ENCODE measurements at regions not wholly inside any gene's neighbourhood (a gene's known extent, or its start where the extent isn't known, plus 50 kb on each side); places are given as distances from the start of the nearest gene placed in this dataset.
A peak's percentile ranks its signal among the peaks of the same experiment; 100 is the strongest.

DNA sequence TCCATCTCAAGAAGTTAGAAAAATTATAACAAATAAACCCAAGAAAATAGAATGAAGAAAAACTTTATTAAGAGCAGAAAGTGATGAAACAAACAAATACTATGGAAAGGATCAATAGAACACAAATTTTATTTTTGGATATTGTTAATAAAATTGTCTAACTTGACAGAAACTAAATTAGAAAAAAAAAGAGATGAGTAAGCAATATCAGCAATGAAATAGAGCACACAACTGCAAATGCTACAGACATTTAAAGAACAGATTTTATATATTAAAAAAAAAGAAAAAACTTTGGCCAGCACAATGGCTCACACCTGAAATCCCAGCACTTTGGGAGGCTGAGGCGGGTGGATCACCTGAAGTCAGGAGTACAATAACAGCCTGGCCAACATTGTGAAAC lies 628.0 kb downstream of the EPHA7 start:
- DNase-seq: no peak

DNA sequence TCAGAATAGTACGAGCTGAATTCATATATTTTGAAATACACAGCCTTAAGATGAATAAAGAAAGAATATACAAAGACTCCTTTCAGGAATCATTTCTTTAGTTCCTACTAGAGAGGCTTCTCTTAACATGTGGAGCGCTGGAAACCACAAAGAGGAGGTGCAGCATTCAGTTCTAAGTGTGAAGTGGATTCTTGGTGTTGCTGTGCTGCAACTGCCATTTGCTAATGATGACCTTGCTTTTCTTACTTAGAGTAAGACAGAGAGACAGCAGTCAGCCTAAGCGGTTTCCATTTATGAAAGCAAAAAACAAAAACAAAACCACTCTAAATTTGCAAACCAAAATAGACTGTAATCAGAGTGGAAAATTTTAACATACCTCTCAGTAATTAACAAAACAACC lies 629.0 kb downstream of the EPHA7 start:
- peak; percentile 50 for DNase-seq

DNA sequence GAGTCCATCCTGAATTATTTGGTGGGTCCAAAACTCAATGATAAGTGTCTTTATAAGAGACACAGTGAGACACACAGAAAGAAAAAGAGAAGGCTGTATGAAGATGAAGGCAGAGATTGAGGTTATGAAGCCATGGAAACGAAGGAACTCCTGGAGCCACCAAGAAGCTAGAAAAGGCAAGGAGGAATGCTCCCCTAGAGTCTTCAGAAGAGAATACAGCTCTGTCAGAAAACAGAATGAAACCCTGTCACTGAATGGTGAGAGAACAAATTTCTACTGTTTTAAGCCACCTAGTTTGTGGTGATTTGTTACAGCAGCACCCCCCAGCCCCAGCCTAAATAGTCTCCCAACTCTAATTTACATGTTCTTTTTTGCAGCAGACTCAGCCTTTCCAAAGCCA lies 635.1 kb downstream of the EPHA7 start:
- no peak for DNase-seq

DNA sequence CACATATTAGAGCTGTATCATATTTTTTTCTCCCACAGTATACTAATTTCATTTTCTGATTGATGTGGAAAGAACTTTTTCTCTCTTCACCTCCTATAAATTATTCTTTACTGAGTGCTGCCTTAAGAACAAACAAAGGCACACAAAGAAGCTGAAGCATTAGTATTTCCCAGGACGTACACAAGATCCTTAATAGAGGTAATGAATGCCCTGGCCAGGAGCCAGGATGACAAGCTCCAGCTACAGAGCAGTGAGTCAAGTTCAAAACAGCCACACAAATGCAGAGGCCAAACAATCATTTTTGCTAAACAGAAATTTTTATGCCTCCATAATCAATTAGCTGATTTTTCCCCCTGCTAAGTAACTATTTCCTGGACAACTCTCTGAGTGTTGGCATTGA lies 639.6 kb downstream of the EPHA7 start:
- DNase-seq: peak; percentile 49

DNA sequence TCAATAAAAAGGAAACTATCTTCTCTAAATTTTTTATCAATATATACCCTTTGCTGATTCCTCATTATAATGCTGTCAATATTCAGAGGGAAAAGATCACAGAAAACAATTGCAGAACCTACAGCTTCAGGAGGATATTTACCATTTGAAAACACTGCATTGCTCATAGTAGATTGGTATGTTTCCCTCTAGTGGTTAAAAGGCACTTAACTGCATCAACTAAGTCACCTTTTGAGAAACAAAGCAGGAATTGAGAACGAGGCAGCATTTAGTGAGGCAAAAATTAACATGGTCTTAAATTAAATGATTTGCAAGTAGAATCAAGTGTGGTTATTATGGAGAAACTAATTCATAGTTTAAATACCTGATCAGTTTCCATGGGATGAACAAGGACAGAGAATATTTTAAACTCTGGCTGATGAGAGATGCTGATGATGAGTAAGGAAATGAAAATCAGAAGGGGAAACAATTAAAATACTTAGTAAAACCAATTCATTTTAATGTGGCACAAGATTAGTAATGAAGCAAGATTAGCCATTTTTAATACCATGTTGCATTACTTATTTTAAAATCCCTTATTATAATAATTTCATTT lies 642.1 kb downstream of the EPHA7 start:
- no peak for DNase-seq

DNA sequence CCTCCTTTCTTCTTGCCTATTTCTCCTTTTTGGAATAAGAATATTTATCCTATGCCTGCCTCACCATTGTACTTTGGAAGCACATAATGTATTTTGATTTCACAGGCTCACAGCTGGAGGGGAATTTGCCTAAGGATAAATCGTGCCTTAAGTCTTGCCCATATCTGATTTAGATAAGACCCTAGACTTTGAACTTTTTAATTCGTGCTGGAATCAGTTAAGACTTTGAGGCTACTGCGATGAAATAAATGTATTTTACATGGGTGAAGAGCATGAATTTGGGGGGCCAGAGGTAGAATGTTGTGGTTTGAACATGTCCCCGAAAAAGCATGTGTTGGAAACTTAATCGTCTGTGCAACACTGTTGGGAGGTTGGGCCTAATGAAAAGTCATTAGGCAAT lies 648.8 kb downstream of the EPHA7 start:
- no peak for DNase-seq

DNA sequence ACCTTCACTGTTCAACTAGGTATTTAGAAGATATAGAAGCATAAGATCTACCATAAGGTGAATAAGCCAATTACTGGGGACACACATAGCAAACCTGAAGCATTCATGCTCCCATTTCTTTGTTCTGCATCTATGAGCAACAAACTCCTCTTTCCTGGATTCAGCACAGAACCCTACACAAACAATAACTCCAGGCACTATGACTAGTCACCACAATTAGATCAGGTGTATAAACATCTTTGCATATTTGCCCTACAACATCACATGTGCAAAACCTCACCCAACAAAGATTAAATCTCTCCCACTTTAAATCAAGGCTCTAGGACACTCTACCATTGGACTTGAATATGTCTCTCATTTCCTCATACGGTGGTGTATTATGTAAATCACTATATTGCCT lies 652.3 kb downstream of the EPHA7 start:
- DNase-seq: no peak

DNA sequence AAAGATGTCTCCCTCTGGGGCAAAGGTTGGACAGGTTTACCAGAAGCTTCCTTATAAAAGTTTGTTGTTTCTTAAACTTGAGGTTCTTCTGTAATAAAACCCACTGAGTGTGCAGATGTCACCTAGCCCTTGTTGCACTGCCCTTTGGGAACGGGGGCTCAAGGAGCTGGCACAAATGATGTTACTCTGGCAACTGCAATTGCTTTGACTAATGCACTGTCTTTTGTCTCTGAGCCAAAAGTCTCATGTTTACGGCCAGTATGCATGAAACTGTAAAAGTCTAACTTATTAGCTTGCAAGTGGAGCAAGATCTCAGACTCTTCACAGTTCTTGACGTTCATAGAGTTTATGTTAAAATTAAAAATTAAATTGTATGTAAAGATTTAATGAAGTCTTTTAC lies 655.7 kb downstream of the EPHA7 start:
- DNase-seq: no peak

DNA sequence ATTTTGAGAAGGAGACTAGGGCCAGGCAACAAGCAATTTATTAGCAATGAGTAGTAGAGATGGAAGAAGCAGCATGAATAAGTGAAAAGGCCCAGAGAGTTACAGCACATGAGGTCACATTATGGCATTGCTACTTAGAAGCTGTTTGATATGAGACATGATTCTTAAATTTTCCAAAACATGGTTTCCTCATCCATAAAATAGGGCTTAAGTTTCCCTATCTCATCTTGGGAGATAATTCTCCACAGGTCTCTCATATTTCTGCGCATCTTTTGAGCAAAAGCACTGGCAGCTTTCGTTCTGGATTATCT lies 656.1 kb downstream of the EPHA7 start:
- no peak for DNase-seq

DNA sequence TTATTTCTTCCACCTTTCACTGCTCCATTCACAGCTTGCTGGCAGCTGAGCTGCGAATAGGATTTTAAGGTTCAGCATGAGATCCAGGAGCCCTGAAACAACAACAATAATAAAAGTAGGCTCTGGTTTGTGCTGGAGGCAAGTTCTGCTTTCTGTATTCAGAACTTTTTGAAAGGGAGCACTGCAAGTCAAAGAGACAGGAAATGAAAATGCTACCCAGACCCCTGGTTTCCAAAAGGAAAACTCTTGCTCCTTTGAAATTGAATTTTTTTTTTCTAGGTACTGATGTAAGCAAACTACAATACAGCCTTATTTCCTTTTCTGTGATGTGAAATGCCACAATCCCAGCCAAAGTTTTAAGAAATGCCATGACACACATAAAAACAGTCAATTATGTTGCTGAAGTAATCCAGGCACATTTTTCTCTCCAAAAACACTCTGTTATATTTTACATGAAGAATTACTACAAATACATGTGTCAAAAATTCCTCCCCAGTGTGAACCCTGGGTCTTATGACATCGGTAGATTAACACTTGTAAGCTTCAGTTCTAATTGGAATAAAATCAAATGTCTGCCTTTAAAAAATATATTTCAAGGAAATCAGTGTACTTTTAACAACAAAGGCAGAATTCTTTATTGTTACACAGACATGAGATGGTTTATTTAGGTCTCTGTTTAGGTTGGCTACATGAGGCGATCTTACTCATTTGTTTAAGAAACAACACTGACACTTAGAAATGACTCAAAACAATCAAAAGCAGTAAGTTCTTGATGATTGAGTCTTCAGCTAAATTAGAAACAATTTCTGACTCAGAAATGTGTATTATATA lies 656.7 kb downstream of the EPHA7 start:
- no peak for DNase-seq

DNA sequence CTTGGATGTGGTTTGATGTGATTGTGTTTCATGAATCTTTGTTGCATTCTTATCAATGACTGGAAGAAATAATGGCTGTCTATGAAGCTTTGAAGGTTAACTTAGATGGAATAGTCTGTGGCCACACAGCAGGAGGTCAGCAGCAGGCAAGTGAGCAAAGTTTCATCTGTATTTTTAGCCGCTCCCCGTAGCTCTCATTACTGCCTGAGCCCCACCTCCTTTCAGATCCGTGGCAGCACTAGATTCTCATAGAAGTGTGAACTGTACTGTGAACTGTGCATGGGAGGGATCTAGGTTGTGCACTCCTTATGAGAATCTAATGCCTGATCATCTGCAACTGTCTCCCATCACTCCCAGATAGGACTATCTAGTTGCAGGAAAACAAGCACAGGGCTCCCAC lies 660.2 kb downstream of the EPHA7 start:
- no peak for DNase-seq

DNA sequence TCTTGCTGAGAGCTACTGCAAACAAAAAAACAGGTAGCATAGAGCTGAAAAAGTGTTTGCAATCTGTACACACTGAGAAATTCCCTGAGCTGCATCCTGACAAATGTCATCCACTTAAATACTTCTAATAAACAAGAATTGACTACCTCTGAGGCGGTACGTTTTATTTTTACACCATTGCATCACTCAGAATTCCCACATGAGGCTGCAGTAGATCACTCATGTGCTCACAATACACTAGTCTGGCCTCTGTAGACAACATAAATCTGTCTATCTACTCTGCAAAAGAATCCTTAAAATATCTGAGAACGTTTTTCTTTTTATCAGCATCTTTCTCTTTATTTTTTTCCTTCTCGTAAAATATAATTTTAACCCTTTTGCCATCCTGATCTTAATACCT lies 661.4 kb downstream of the EPHA7 start:
- DNase-seq: no peak

DNA sequence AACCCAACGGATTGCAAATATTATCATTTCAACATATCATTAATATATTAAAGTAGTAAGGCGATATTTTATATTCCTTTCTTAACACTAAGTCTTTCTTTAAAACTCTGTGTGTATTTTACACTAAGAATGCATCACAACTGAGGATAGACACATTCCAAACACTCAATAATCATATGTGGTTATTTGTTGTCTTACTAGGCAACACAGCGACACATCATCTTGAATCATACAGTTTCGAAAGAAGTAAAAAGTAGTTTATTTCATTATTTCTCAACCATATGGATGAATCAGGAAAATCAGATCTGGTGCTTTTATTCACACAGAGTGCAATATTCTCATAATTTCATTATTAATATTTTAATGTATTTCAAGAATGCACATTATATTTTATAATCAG lies 662.4 kb downstream of the EPHA7 start:
- no peak for DNase-seq

DNA sequence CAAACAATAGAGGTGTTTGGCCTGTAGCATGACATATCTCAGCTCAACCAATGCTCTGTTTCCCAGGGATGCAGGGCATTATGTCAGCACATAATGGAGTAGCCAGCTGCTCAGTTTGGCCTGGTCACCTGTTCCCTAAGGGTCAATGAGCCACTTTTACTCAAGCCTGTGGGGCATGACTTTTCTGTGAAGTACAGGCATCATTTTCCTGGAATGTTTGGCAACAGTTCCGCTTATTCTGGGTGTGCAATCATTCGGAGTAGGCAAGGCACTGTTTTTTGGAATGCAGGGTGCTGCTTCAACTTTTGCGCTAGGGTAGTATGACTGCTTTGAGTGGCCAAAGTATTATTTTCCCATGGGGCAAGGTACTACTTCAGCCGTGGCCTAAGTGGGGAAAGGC lies 665.4 kb downstream of the EPHA7 start:
- no peak for DNase-seq

DNA sequence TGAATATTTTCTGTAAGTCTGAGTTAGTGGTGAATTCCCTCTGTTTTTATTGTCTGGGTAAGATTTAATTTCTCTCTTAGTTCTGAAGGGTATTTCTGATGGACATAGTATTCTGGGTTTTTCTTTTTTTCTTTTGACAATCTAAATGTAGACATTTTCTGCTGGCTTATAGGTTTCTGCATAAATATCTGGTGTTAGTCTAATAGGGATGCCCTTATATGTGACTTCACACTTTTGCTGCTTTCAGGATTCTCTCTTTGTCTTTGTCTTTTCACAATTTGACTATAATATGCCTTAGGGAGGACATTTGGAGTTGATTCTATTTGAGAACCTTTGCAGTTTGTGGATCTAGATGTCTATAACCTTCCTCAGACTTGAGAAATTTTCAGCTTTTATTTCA lies 667.2 kb downstream of the EPHA7 start:
- DNase-seq: no peak

DNA sequence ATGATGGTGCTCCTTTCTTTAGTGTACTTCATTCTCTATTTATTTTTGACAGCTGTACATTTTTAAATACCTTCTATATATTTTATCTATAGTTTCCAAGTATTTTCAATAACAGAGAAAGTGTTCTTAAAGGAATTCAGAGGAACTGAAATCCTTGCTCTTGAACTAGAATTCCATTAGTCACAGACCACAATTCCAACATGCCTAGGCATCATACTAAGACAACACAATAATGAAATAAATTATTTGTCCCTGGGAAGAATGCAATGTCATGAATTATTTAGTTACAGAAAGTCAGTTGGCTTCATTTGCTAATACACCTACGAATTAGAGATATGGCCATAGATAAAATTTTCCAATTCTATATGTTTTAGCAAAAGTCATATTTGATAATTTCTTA lies 671.2 kb downstream of the EPHA7 start:
- DNase-seq: no peak

DNA sequence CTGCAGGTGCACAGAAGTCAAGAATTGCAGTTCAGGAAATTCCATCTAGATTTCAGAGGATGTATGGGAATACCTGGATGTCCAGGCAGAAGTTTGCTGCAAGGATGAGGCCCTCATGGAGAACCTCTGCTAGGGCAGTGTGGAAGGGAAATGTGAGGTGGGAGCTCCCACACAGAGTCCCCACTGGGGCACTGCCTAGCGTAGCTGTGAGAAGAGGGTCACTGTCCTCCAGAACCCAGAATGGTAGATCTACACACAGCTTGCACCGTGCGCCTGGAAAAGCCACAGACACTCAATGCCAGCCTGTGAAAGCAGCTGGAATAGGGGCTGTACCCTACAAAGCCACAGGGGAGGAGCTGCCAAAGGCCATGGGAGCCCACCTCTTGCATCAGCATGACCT lies 681.4 kb downstream of the EPHA7 start:
- DNase-seq: no peak

DNA sequence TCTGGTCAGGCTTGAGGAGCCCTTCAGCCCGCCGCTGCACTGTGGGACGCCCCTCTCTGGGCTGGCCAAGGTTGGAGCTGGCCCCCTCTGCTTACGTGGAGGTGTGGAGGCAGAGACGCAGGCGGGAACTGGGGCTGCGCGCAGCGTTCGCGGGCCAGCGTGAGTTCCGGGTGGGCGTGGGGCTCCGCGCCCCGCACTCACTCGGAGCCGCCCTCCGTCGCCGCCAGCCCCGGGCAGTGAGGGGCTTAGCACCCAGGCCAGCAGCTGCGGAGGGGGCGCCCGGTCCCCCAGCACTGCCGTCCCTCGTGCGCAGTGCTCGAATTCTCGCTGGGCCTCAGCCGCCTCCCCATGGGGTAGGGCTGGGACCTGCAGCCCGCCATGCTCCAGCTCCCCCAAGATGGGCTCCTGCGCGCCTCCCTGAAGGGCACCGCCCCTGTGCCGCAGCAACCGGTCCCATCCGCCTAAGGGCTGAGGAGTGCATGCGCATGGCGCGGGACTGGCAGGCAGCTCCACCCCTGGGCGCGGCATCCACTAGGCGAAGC lies 695.9 kb downstream of the EPHA7 start:
- DNase-seq: no peak

DNA sequence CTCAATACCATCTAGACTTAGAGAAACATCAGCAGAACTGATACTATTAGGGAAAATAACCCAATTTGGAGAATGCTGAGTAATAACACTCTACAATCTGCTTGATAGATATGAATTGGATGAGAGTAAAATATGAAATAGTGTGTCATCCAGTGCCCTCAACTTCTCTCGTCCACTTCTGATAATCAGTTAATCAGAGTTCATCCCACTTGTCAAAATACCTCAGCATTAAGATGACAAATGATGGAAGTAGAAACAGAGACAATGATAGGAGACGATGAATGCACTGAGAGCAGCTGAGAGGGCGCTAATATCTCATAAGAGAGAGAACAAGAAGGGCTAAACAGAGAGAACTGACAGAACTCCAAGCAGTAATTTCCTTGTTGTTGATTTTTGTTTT lies 699.6 kb downstream of the EPHA7 start:
- no peak for DNase-seq

DNA sequence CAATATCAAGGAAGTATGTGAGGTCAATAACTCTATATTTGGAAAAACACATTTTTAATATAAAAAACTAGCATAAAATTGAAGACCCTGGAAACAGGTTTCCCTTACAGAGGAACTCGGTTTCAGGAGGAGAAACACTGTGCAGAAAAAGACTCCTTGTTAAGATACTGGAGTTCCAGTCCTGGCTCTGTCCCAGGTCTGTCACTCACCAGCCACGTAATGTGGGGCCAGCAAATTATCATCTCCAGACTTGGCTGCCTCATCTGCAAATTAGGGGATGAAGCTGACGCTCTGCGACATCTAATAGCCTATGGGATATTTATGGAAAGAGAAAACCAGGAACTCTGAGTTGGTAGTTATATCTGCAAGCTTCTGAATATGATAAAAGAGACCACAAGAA lies 702.7 kb downstream of the EPHA7 start:
- no peak for DNase-seq

DNA sequence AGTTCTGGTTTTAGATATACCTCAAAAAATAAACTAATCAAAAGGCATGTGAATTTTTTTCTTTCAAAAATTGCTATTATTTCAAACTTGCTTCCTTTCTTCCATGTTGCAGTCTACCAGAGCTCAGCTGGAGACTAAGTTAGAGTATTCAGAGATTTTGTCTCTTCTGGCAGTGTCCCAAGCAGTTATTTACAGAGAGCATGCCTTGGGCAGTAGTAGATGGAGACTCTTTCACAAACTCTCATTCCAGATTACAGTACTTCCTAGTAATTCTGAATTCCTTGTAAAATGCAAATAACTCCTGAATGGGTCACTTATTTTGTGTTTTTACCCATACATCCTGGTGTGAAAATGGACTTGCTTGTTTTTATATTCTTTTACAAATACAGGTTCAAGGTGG lies 703.4 kb downstream of the EPHA7 start:
- DNase-seq: no peak

DNA sequence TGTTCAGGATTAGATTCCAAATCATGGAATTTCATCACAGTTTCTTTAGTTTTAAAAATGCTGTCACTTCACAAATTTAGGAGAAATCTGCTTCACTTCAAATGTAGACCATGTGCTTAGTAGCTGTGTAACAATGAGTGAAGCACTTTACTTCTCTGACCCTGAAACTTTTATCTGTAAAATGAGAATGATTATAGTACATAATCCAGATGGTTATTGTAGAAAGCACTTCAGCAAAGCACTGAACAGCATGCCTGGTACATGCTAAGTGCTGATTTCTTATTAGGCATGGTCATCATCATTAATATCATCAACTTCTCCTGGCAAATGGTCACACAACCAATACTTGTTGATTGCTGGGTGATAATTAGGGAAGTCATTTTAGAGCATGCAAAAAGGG lies 705.0 kb downstream of the EPHA7 start:
- DNase-seq: no peak

DNA sequence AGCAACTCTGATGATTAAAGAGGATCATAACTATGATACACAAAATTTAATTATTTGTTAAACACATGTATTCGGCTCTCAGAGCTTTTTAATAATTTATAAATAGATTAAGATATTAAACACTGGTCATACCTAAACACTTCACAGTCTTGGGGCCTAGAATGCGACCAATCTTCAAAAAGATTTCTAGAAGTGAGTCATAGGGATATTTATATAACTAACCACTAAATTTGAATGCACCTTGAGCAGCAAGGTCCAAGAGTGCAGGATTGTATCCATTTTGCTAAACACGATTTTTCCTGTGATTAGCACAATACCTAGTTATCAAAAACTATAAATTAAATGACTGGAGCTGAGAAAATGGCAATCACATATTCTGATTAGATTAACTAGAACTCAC lies 709.3 kb downstream of the EPHA7 start:
- no peak for DNase-seq

DNA sequence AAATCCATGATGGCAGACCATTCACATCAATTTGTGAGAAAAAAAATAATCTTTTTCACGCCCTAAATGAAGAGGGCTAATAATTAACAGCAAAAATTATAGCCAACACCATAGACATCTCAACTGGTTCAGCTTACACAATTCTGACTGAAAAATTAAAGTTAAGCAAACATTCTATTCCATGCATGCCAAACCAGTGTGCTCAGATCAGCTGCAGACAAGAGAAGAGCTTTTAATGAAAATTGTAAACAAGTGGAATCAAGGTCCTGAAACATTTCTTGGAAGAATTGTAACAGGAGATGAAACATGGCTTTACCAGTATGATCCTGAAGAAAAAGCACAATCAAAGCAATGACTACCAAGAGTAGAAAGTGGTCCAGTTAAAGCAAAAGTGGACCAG lies 710.4 kb downstream of the EPHA7 start:
- no peak for DNase-seq

DNA sequence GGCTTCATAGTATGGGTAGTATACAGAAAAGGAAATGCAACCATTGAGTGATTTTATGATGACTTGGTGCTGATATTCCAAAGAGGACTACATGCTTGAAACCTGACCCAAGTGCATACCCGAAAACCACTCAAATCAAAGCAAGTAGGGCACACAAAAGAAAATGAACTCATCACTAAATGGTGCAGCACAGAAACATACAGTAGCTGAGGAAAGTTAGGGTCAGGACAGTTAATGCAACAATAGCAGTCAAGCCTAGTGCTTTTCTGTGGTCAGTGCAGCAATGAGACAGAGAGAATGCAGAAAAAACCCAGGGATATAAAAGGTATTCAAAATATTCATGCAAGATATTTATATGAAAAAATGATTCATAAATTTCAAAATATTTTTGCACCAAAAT lies 711.1 kb downstream of the EPHA7 start:
- DNase-seq: no peak

Measured in islet precursor cell (in vitro differentiated cells).